ENCODE measurements at regions not wholly inside any gene's neighbourhood (a gene's known extent, or its start where the extent isn't known, plus 50 kb on each side); places are given as distances from the start of the nearest gene placed in this dataset.

- no peak for FAIRE-seq
Observed at GRCh38 chr16:18050234-18050633, 286.3 kb downstream of the NPIPA8 start.

- FAIRE-seq, result no peak
Observed at GRCh38 chr16:18049547-18050133, 286.9 kb downstream of the NPIPA8 start.

GRCh38 chr16:18048853-18049546 lies 287.5 kb downstream of the NPIPA8 start:
- no peak for FAIRE-seq

- no peak for FAIRE-seq
Observed at GRCh38 chr16:18047761-18048160, 288.8 kb downstream of the NPIPA8 start.

- no peak for FAIRE-seq
Observed at GRCh38 chr16:18045356-18045755, 291.2 kb downstream of the NPIPA8 start.

GRCh38 chr16:18041864-18042834 lies 294.4 kb downstream of the NPIPA8 start:
- no peak for FAIRE-seq

GRCh38 chr16:18039931-18040330 lies 296.6 kb downstream of the NPIPA8 start:
- no peak for FAIRE-seq

- FAIRE-seq, result no peak
Observed at GRCh38 chr16:18037051-18037450, 299.5 kb downstream of the NPIPA8 start.

- FAIRE-seq, result no peak
Observed at GRCh38 chr16:18024611-18025010, 311.9 kb downstream of the NPIPA8 start.

- FAIRE-seq, result no peak
Observed at GRCh38 chr16:18018376-18018775, 318.2 kb downstream of the NPIPA8 start.

GRCh38 chr16:18013863-18014262 lies 322.7 kb downstream of the NPIPA8 start:
- no peak for FAIRE-seq

GRCh38 chr16:18008356-18008755 lies 328.2 kb downstream of the NPIPA8 start:
- no peak for FAIRE-seq

GRCh38 chr16:18003033-18003432 lies 333.5 kb downstream of the NPIPA8 start:
- no peak for FAIRE-seq

- FAIRE-seq, result no peak
Observed at GRCh38 chr16:17998996-17999395, 337.5 kb downstream of the NPIPA8 start.

- peak; percentile 91 for FAIRE-seq
Observed at GRCh38 chr16:17998550-17998949, 338.0 kb downstream of the NPIPA8 start.

GRCh38 chr16:17994027-17994426 lies 342.5 kb downstream of the NPIPA8 start:
- FAIRE-seq, result no peak

- no peak for FAIRE-seq
Observed at GRCh38 chr16:17992416-17992815, 344.1 kb downstream of the NPIPA8 start.

- FAIRE-seq, result no peak
Observed at GRCh38 chr16:17989255-17989654, 347.3 kb downstream of the NPIPA8 start.

- no peak for FAIRE-seq
Observed at GRCh38 chr16:17988839-17989238, 347.7 kb downstream of the NPIPA8 start.

- FAIRE-seq, result no peak
Observed at GRCh38 chr16:17986991-17987390, 349.5 kb downstream of the NPIPA8 start.

GRCh38 chr16:17984810-17985209 lies 351.7 kb downstream of the NPIPA8 start:
- FAIRE-seq, result no peak

- FAIRE-seq, result no peak
Observed at GRCh38 chr16:17983847-17984639, 352.5 kb downstream of the NPIPA8 start.

GRCh38 chr16:17983114-17983513 lies 353.4 kb downstream of the NPIPA8 start:
- no peak for FAIRE-seq
